Memory B cell (primary cell): ENCODE measurements at regions not wholly inside any gene's neighbourhood (a gene's known extent, or its start where the extent isn't known, plus 50 kb on each side); places are given as distances from the start of the nearest gene placed in this dataset.

Experiments used
- ATAC-seq: fragments of 150-1000 bp; cut with Tn5 transposase; 2 replicates; pipeline ENCODE4 v1.10.0; 2021; ENCODE audit warnings: low read depth, mild to moderate bottlenecking, moderate library complexity
- DNase-seq, 2 donors: peaks; one replicate each; pipeline ENCODE4 v3.0.0; 2022; ENCODE audit warnings: low spot score in 2 of 2
- H3K27ac Mint-ChIP-seq: one replicate; pipeline ENCODE4 v1.8.0; 2022; ENCODE audit warnings: mild to moderate bottlenecking, moderate library complexity, mixed read lengths
- H3K27me3 Mint-ChIP-seq: one replicate; pipeline ENCODE4 v1.8.0; 2022; ENCODE audit warnings: mixed read lengths
- H3K36me3 Mint-ChIP-seq: one replicate; pipeline ENCODE4 v1.8.0; 2022; ENCODE audit warnings: mild to moderate bottlenecking, mixed read lengths
- H3K4me1 Mint-ChIP-seq: one replicate; pipeline ENCODE4 v1.8.0; 2022; ENCODE audit warnings: mixed read lengths
- H3K4me3 Mint-ChIP-seq: one replicate; pipeline ENCODE4 v1.8.0; 2022; ENCODE audit warnings: mild to moderate bottlenecking, moderate library complexity, mixed read lengths
- H3K9me3 Mint-ChIP-seq: one replicate; pipeline ENCODE4 v1.8.0; 2022; ENCODE audit warnings: mixed read lengths

GRCh38 chr21:38917043-38917774 is 111.5 kb downstream of the ETS2 start:
- Mint-ChIP-seq H3K4me1 (no peaks in the 10 kb centered on the region), H3K9me3 (no peaks in the 10 kb centered on the region), H3K27ac (no peak overlapping the region), H3K36me3 (no peaks in the 10 kb centered on the region), H3K27me3 (peaks cover 6% of the 10 kb centered on the region), H3K4me3 (no peak overlapping the region)
- DNase-seq (no peak), ATAC-seq (no peak)

GRCh38 chr21:38916214-38916964 is 110.7 kb downstream of the ETS2 start:
- peaks cover 8% of the 10 kb centered on the region for H3K27me3 Mint-ChIP-seq

GRCh38 chr21:38915546-38915945 is 109.8 kb downstream of the ETS2 start:
- Mint-ChIP-seq H3K4me3 (no peak overlapping the region), H3K4me1 (no peaks in the 10 kb centered on the region), H3K9me3 (no peaks in the 10 kb centered on the region), H3K36me3 (no peaks in the 10 kb centered on the region), H3K27ac (no peak overlapping the region), H3K27me3 (peaks cover 10% of the 10 kb centered on the region)
- DNase-seq (no peak), ATAC-seq (no peak)

More at GRCh38 chr21:38916214-38916964, 110.7 kb downstream of the ETS2 start:
- no peaks in the 10 kb centered on the region for H3K36me3 Mint-ChIP-seq
- H3K27ac Mint-ChIP-seq = no peak overlapping the region
- ATAC-seq = no peak
- H3K4me1 Mint-ChIP-seq = no peaks in the 10 kb centered on the region
- H3K4me3 Mint-ChIP-seq = no peak overlapping the region
- H3K9me3 Mint-ChIP-seq = no peaks in the 10 kb centered on the region
- no peak for DNase-seq

- Mint-ChIP-seq H3K36me3 (no peaks in the 10 kb centered on the region), H3K9me3 (no peaks in the 10 kb centered on the region), H3K27ac (no peak overlapping the region), H3K4me1 (no peaks in the 10 kb centered on the region), H3K27me3 (peaks cover 9% of the 10 kb centered on the region), H3K4me3 (no peak overlapping the region)
- DNase-seq (no peak), ATAC-seq (no peak)
Measured at GRCh38 chr21:38914528-38915293, 109.0 kb downstream of the ETS2 start.

- peaks cover 9% of the 10 kb centered on the region for H3K27me3 Mint-ChIP-seq
- H3K9me3 Mint-ChIP-seq = no peaks in the 10 kb centered on the region
- ATAC-seq (no peak), DNase-seq (no peak)
- no peak overlapping the region for H3K4me3 Mint-ChIP-seq
- no peaks in the 10 kb centered on the region for H3K4me1 Mint-ChIP-seq
- no peaks in the 10 kb centered on the region for H3K36me3 Mint-ChIP-seq
- no peak overlapping the region for H3K27ac Mint-ChIP-seq
Measured at GRCh38 chr21:38913893-38914527, 108.3 kb downstream of the ETS2 start.

- peaks cover 9% of the 10 kb centered on the region for H3K27me3 Mint-ChIP-seq
- ATAC-seq (no peak), DNase-seq (no peak)
- no peaks in the 10 kb centered on the region for H3K9me3 Mint-ChIP-seq
- no peaks in the 10 kb centered on the region for H3K4me1 Mint-ChIP-seq
- H3K4me3 Mint-ChIP-seq = no peak overlapping the region
- H3K27ac Mint-ChIP-seq = no peak overlapping the region
- no peaks in the 10 kb centered on the region for H3K36me3 Mint-ChIP-seq
Measured at GRCh38 chr21:38913120-38913892, 107.6 kb downstream of the ETS2 start.

- Mint-ChIP-seq H3K27me3 (peaks cover 9% of the 10 kb centered on the region), H3K4me3 (no peak overlapping the region), H3K27ac (no peak overlapping the region), H3K9me3 (no peaks in the 10 kb centered on the region), H3K36me3 (no peaks in the 10 kb centered on the region), H3K4me1 (no peaks in the 10 kb centered on the region)
- no peak for DNase-seq
- no peak for ATAC-seq
Measured at GRCh38 chr21:38912789-38913119, 107.0 kb downstream of the ETS2 start.

- peaks cover 9% of the 10 kb centered on the region for H3K27me3 Mint-ChIP-seq
- H3K27ac Mint-ChIP-seq = no peak overlapping the region
- H3K4me1 Mint-ChIP-seq = no peaks in the 10 kb centered on the region
- H3K9me3 Mint-ChIP-seq = no peaks in the 10 kb centered on the region
- DNase-seq = no peak
- no peak for ATAC-seq
- H3K36me3 Mint-ChIP-seq = no peaks in the 10 kb centered on the region
- H3K4me3 Mint-ChIP-seq = no peak overlapping the region
Measured at GRCh38 chr21:38912102-38912629, 106.4 kb downstream of the ETS2 start.

- no peak for DNase-seq
Measured at GRCh38 chr21:38911484-38912101, 105.9 kb downstream of the ETS2 start.

GRCh38 chr21:38910390-38911067 is 104.8 kb downstream of the ETS2 start:
- ATAC-seq (no peak), DNase-seq (no peak)
- Mint-ChIP-seq H3K27ac (no peak overlapping the region), H3K36me3 (no peaks in the 10 kb centered on the region), H3K4me3 (no peak overlapping the region), H3K27me3 (peaks cover 4% of the 10 kb centered on the region), H3K9me3 (no peaks in the 10 kb centered on the region), H3K4me1 (no peaks in the 10 kb centered on the region)

More at GRCh38 chr21:38911484-38912101, 105.9 kb downstream of the ETS2 start:
- H3K27ac Mint-ChIP-seq = no peak overlapping the region
- ATAC-seq = no peak
- no peak overlapping the region for H3K4me3 Mint-ChIP-seq
- no peaks in the 10 kb centered on the region for H3K9me3 Mint-ChIP-seq
- H3K27me3 Mint-ChIP-seq = peaks cover 8% of the 10 kb centered on the region
- no peaks in the 10 kb centered on the region for H3K4me1 Mint-ChIP-seq
- no peaks in the 10 kb centered on the region for H3K36me3 Mint-ChIP-seq

GRCh38 chr21:38909929-38910328 is 104.2 kb downstream of the ETS2 start:
- DNase-seq (no peak), ATAC-seq (no peak)
- Mint-ChIP-seq H3K4me1 (no peaks in the 10 kb centered on the region), H3K27me3 (peaks cover 4% of the 10 kb centered on the region), H3K9me3 (no peaks in the 10 kb centered on the region), H3K4me3 (no peak overlapping the region), H3K27ac (no peak overlapping the region), H3K36me3 (no peaks in the 10 kb centered on the region)

- ATAC-seq = no peak
- Mint-ChIP-seq H3K9me3 (no peaks in the 10 kb centered on the region), H3K27ac (no peak overlapping the region), H3K4me3 (no peak overlapping the region), H3K4me1 (no peaks in the 10 kb centered on the region), H3K36me3 (no peaks in the 10 kb centered on the region), H3K27me3 (peaks cover 4% of the 10 kb centered on the region)
- no peak for DNase-seq
Measured at GRCh38 chr21:38909109-38909508, 103.4 kb downstream of the ETS2 start.
